ENCODE measurements at regions not wholly inside any gene's neighbourhood (a gene's known extent, or its start where the extent isn't known, plus 50 kb on each side); places are given as distances from the start of the nearest gene placed in this dataset.
"Not testable (repeated sequence)": the region's sequence is repeated elsewhere in the genome, so short reads cannot be mapped to it uniquely, and the experiment has no call there.

GRCh38 chr12:127169321-127170181, 1097.4 kb upstream of the TMEM132C start:
- DNase-seq (ENCODE audit: low read depth) = no peak

- no peak for DNase-seq (ENCODE audit: low read depth)
Observed at GRCh38 chr12:127170226-127171180, 1096.5 kb upstream of the TMEM132C start.

- no peak for DNase-seq (ENCODE audit: low read depth)
Observed at GRCh38 chr12:127172861-127173260, 1094.1 kb upstream of the TMEM132C start.

GRCh38 chr12:127173971-127174370, 1093.0 kb upstream of the TMEM132C start:
- not testable (repeated sequence) for DNase-seq (ENCODE audit: low read depth)

- DNase-seq (ENCODE audit: low read depth) = no peak
Observed at GRCh38 chr12:127174881-127175280, 1092.1 kb upstream of the TMEM132C start.

GRCh38 chr12:127175361-127175760, 1091.6 kb upstream of the TMEM132C start:
- DNase-seq (ENCODE audit: low read depth) = no peak

GRCh38 chr12:127176804-127177203, 1090.2 kb upstream of the TMEM132C start:
- no peak for DNase-seq (ENCODE audit: low read depth)

- DNase-seq (ENCODE audit: low read depth) = no peak
Observed at GRCh38 chr12:127178052-127178451, 1088.9 kb upstream of the TMEM132C start.

GRCh38 chr12:127178463-127178862, 1088.5 kb upstream of the TMEM132C start:
- no peak for DNase-seq (ENCODE audit: low read depth)

GRCh38 chr12:127179176-127179575, 1087.8 kb upstream of the TMEM132C start:
- no peak for DNase-seq (ENCODE audit: low read depth)

- no peak for DNase-seq (ENCODE audit: low read depth)
Observed at GRCh38 chr12:127182018-127182417, 1085.0 kb upstream of the TMEM132C start.

GRCh38 chr12:127189992-127190391, 1077.0 kb upstream of the TMEM132C start:
- no peak for DNase-seq (ENCODE audit: low read depth)

GRCh38 chr12:127191129-127191528, 1075.8 kb upstream of the TMEM132C start:
- DNase-seq (ENCODE audit: low read depth) = no peak

- DNase-seq (ENCODE audit: low read depth) = no peak
Observed at GRCh38 chr12:127192391-127192790, 1074.6 kb upstream of the TMEM132C start.

GRCh38 chr12:127193341-127193740, 1073.6 kb upstream of the TMEM132C start:
- no peak for DNase-seq (ENCODE audit: low read depth)

- no peak for DNase-seq (ENCODE audit: low read depth)
Observed at GRCh38 chr12:127194176-127194575, 1072.8 kb upstream of the TMEM132C start.

GRCh38 chr12:127205781-127206555, 1061.0 kb upstream of the TMEM132C start:
- no peak for DNase-seq (ENCODE audit: low read depth)

- no peak for DNase-seq (ENCODE audit: low read depth)
Observed at GRCh38 chr12:127209318-127209717, 1057.7 kb upstream of the TMEM132C start.

- DNase-seq (ENCODE audit: low read depth) = no peak
Observed at GRCh38 chr12:127214186-127214585, 1052.8 kb upstream of the TMEM132C start.

GRCh38 chr12:127223011-127223410, 1044.0 kb upstream of the TMEM132C start:
- DNase-seq (ENCODE audit: low read depth) = no peak

- no peak for DNase-seq (ENCODE audit: low read depth)
Observed at GRCh38 chr12:127223731-127224130, 1043.2 kb upstream of the TMEM132C start.

- DNase-seq (ENCODE audit: low read depth) = peak; percentile 14
Observed at GRCh38 chr12:127230843-127231260, 1036.1 kb upstream of the TMEM132C start.

All from HS-27A (cell line).